ENCODE measurements at regions not wholly inside any gene's neighbourhood (a gene's known extent, or its start where the extent isn't known, plus 50 kb on each side); places are given as distances from the start of the nearest gene placed in this dataset.

- TF ChIP-seq CTCF (IDR thresholded peaks at IDR 0.05), result no peak
- Histone ChIP-seq H3K36me3 (ENCODE audit: insufficient read depth in 1 of 2, low read depth in 1 of 2) (no peaks in the 10 kb centered on the region), H3K4me1 (no peaks in the 10 kb centered on the region), H3K27ac (no peak overlapping the region), H3K9me3 (no peaks in the 10 kb centered on the region), H3K4me3 (no peak overlapping the region), H3K27me3 (ENCODE audit: insufficient read depth in 3 of 3, low read length in 2 of 3) (peaks cover 0 to 2% (median 0%) of the 10 kb centered on the region in 3 donors)
- no peak for ATAC-seq
- no peak for DNase-seq
- WGBS, 3 donors, result 38 to 52% (median 43%) methylated on average over 4 of the region's 4 CpGs
- intact Hi-C loops (cut with DNase I), result no loop called here
Measured at GRCh38 chr9:81035171-81035570, 654.2 kb downstream of the TLE1 start.

- Histone ChIP-seq H3K4me1 (no peaks in the 10 kb centered on the region), H3K4me3 (no peak overlapping the region), H3K36me3 (ENCODE audit: insufficient read depth in 1 of 2, low read depth in 1 of 2) (no peaks in the 10 kb centered on the region), H3K27ac (no peak overlapping the region), H3K27me3 (ENCODE audit: insufficient read depth in 3 of 3, low read length in 2 of 3) (peaks cover 0 to 2% (median 0%) of the 10 kb centered on the region in 3 donors), H3K9me3 (no peaks in the 10 kb centered on the region)
- WGBS, 3 donors, result 50 to 57% (median 57%) methylated on average over 1 of the region's 1 CpG
- intact Hi-C loops (cut with DNase I), result no loop called here
- TF ChIP-seq CTCF (IDR thresholded peaks at IDR 0.05), result no peak
- DNase-seq (no peak), ATAC-seq (no peak)
Measured at GRCh38 chr9:81032831-81033230, 656.5 kb downstream of the TLE1 start.

GRCh38 chr9:81032030-81032572, 657.2 kb downstream of the TLE1 start:
- DNase-seq (no peak), ATAC-seq (peak; percentile 42 to 68 (median 55))
- WGBS, 3 donors, result 37 to 71% (median 44%) methylated on average over 2 of the region's 2 CpGs
- H3K4me1 ChIP-seq, result no peaks in the 10 kb centered on the region
- H3K9me3 ChIP-seq, result no peaks in the 10 kb centered on the region
- no peak overlapping the region for H3K27ac ChIP-seq
- no peaks in the 10 kb centered on the region for H3K36me3 ChIP-seq (ENCODE audit: insufficient read depth in 1 of 2, low read depth in 1 of 2)
- intact Hi-C loops (cut with DNase I), result no loop called here
- H3K4me3 ChIP-seq, result no peak overlapping the region
- no peak for TF ChIP-seq CTCF (IDR thresholded peaks at IDR 0.05)
- peaks cover 0 to 2% (median 0%) of the 10 kb centered on the region in 3 donors for H3K27me3 ChIP-seq (ENCODE audit: insufficient read depth in 3 of 3, low read length in 2 of 3)

- Histone ChIP-seq H3K36me3 (ENCODE audit: insufficient read depth in 1 of 2, low read depth in 1 of 2) (no peaks in the 10 kb centered on the region), H3K27me3 (ENCODE audit: insufficient read depth in 3 of 3, low read length in 2 of 3) (no peaks in the 10 kb centered on the region), H3K4me1 (no peaks in the 10 kb centered on the region), H3K4me3 (no peak overlapping the region), H3K27ac (no peak overlapping the region), H3K9me3 (no peaks in the 10 kb centered on the region)
- TF ChIP-seq CTCF (IDR thresholded peaks at IDR 0.05), result no peak
- DNase-seq, result no peak
- intact Hi-C loops (cut with DNase I), result no loop called here
- no peak for ATAC-seq
- WGBS, 3 donors, result 94 to 97% (median 95%) methylated on average over 7 of the region's 7 CpGs
Measured at GRCh38 chr9:81031422-81032029, 657.8 kb downstream of the TLE1 start.

- DNase-seq, result no peak
- intact Hi-C loops (cut with DNase I), result no loop called here
Measured at GRCh38 chr9:81030027-81030426, 659.3 kb downstream of the TLE1 start.

More at GRCh38 chr9:81030027-81030426, 659.3 kb downstream of the TLE1 start:
- Histone ChIP-seq H3K9me3 (no peaks in the 10 kb centered on the region), H3K27ac (no peak overlapping the region), H3K36me3 (ENCODE audit: insufficient read depth in 1 of 2, low read depth in 1 of 2) (no peaks in the 10 kb centered on the region), H3K27me3 (ENCODE audit: insufficient read depth in 3 of 3, low read length in 2 of 3) (no peaks in the 10 kb centered on the region), H3K4me3 (no peak overlapping the region), H3K4me1 (no peaks in the 10 kb centered on the region)
- no peak for ATAC-seq
- no peak for TF ChIP-seq CTCF (IDR thresholded peaks at IDR 0.05)
